Type B pancreatic cell (in vitro differentiated cells): ENCODE measurements at regions not wholly inside any gene's neighbourhood (a gene's known extent, or its start where the extent isn't known, plus 50 kb on each side); places are given as distances from the start of the nearest gene placed in this dataset.
"Not testable (repeated sequence)": the region's sequence is repeated elsewhere in the genome, so short reads cannot be mapped to it uniquely, and the experiment has no call there.

Experiments
- DNase-seq: peaks from one replicate; pipeline ENCODE4 v3.0.0; 2021; ENCODE audit warnings: mixed read lengths; ENCODE audit not compliant: unreplicated experiment; ENCODE audit errors: extremely low spot score
- H3K27ac Mint-ChIP-seq: 2 replicates; pipeline ENCODE4 v1.8.0; 2021; ENCODE audit warnings: mild to moderate bottlenecking, mixed read lengths
- H3K27me3 Mint-ChIP-seq: 2 replicates; pipeline ENCODE4 v1.8.0; 2021; ENCODE audit warnings: mixed read lengths
- H3K36me3 Mint-ChIP-seq: 2 replicates; pipeline ENCODE4 v1.8.0; 2021; ENCODE audit warnings: mixed read lengths
- H3K4me1 Mint-ChIP-seq: one replicate; pipeline ENCODE4 v1.8.0; 2021; ENCODE audit warnings: mixed read lengths; ENCODE audit not compliant: unreplicated experiment
- H3K4me3 Mint-ChIP-seq: 2 replicates; pipeline ENCODE4 v1.8.0; 2021; ENCODE audit warnings: mild to moderate bottlenecking, mixed read lengths
- H3K9me3 Mint-ChIP-seq: 2 replicates; pipeline ENCODE4 v1.8.0; 2021; ENCODE audit warnings: mixed read lengths
- CTCF ChIP-seq: fragments of 200-600 bp; sonication (generic); conservative IDR thresholded peaks from 2 replicates; pipeline ENCODE4 v1.5.0; 2021; ENCODE audit warnings: antibody characterized with exemption, mild to moderate bottlenecking

- DNase-seq: no peak
- H3K4me3 Mint-ChIP-seq: no peak overlapping the region
- no peaks in the 10 kb centered on the region for H3K4me1 Mint-ChIP-seq
- TF ChIP-seq CTCF: no peak
- peaks cover 29% of the 10 kb centered on the region for H3K27me3 Mint-ChIP-seq
- H3K9me3 Mint-ChIP-seq: no peaks in the 10 kb centered on the region
- no peaks in the 10 kb centered on the region for H3K36me3 Mint-ChIP-seq
- H3K27ac Mint-ChIP-seq: no peak overlapping the region
Observed at GRCh38 chr17:34740565-34741520, 161.5 kb downstream of the TMEM132E start.

GRCh38 chr17:34739386-34739785 is 160.0 kb downstream of the TMEM132E start:
- H3K27me3 Mint-ChIP-seq: peaks cover 37% of the 10 kb centered on the region
- no peaks in the 10 kb centered on the region for H3K4me1 Mint-ChIP-seq
- no peak for DNase-seq
- H3K9me3 Mint-ChIP-seq: no peaks in the 10 kb centered on the region
- H3K4me3 Mint-ChIP-seq: no peak overlapping the region
- no peaks in the 10 kb centered on the region for H3K36me3 Mint-ChIP-seq
- no peak overlapping the region for H3K27ac Mint-ChIP-seq
- no peak for TF ChIP-seq CTCF

GRCh38 chr17:34737673-34738072 is 158.3 kb downstream of the TMEM132E start:
- H3K4me1 Mint-ChIP-seq, H3K9me3 Mint-ChIP-seq, H3K27ac Mint-ChIP-seq, DNase-seq, H3K36me3 Mint-ChIP-seq, H3K4me3 Mint-ChIP-seq: not testable (repeated sequence)
- peaks cover 34% of the 10 kb centered on the region for H3K27me3 Mint-ChIP-seq

- no peak for TF ChIP-seq CTCF
- H3K36me3 Mint-ChIP-seq: no peaks in the 10 kb centered on the region
- H3K27ac Mint-ChIP-seq: no peak overlapping the region
- H3K4me1 Mint-ChIP-seq: no peaks in the 10 kb centered on the region
- H3K4me3 Mint-ChIP-seq: no peak overlapping the region
- H3K27me3 Mint-ChIP-seq: peaks cover 31% of the 10 kb centered on the region
- no peak for DNase-seq
- H3K9me3 Mint-ChIP-seq: no peaks in the 10 kb centered on the region
Observed at GRCh38 chr17:34736611-34737010, 157.2 kb downstream of the TMEM132E start.

GRCh38 chr17:34733333-34733732 is 154.0 kb downstream of the TMEM132E start:
- no peaks in the 10 kb centered on the region for H3K9me3 Mint-ChIP-seq
- no peak overlapping the region for H3K4me3 Mint-ChIP-seq
- H3K36me3 Mint-ChIP-seq: no peaks in the 10 kb centered on the region
- no peak overlapping the region for H3K27ac Mint-ChIP-seq
- TF ChIP-seq CTCF: no peak
- peaks cover 34% of the 10 kb centered on the region for H3K27me3 Mint-ChIP-seq
- H3K4me1 Mint-ChIP-seq: no peaks in the 10 kb centered on the region
- DNase-seq: no peak

- Mint-ChIP-seq H3K4me1 (no peaks in the 10 kb centered on the region), H3K4me3 (no peak overlapping the region), H3K9me3 (no peaks in the 10 kb centered on the region), H3K27me3 (peaks cover 40% of the 10 kb centered on the region), H3K36me3 (no peaks in the 10 kb centered on the region), H3K27ac (no peak overlapping the region)
- TF ChIP-seq CTCF: no peak
- DNase-seq: no peak
Observed at GRCh38 chr17:34730816-34731215, 151.4 kb downstream of the TMEM132E start.
